ENCODE measurements at regions not wholly inside any gene's neighbourhood (a gene's known extent, or its start where the extent isn't known, plus 50 kb on each side); places are given as distances from the start of the nearest gene placed in this dataset.

GRCh38 chr4:123301923-123302322, 94.7 kb upstream of the SPRY1 start (continued):
- TF ChIP-seq CBX2 (IDR thresholded peaks at IDR 0.05; ENCODE audit: borderline replicate concordance, low read depth) = no peak
- TF ChIP-seq PBX3 (IDR thresholded peaks at IDR 0.05) = no peak
- no peak for TF ChIP-seq NFE2L2 (conservative IDR thresholded peaks at IDR 0.05; ENCODE audit: low read length)
- no peak for TF ChIP-seq PHF8 (IDR thresholded peaks at IDR 0.05; ENCODE audit: borderline replicate concordance, low read depth)
- no peak for TF ChIP-seq TP53 (CRISPR knock-in tag; IDR thresholded peaks at IDR 0.05)

- Histone ChIP-seq H3K4me1 (peaks cover 4% of the 10 kb centered on the region; the same call in 2 of the 3 replicates), H3K27ac (no peak overlapping the region), H3K4me2 (no peak overlapping the region), H3K4me3 (no peak overlapping the region), H3K9me3 (no peaks in the 10 kb centered on the region)
- POLR2A ChIA-PET = no interaction called here
- 97% methylated on average over 15 of the region's 17 CpGs for WGBS (ENCODE audit: missing lambda C conversion rate)
- DNase-seq (ENCODE audit: low read depth in 1 of 2, low spot score in 1 of 2) = no peak
- CTCF ChIA-PET = no interaction called here
- FAIRE-seq = no peak
- ATAC-seq = no peak
- TF ChIP-seq SMC3 (IDR thresholded peaks at IDR 0.05) = no peak
- no peak for TF ChIP-seq RNF2 (IDR thresholded peaks at IDR 0.05; ENCODE audit: borderline replicate concordance, low read depth)
- TF ChIP-seq MAZ (IDR thresholded peaks at IDR 0.05; ENCODE audit: borderline replicate concordance, low read depth, low read length) = no peak
- TF ChIP-seq BCL3 (IDR thresholded peaks at IDR 0.05) = no peak
- no peak for TF ChIP-seq POLR2AphosphoS2 (conservative IDR thresholded peaks at IDR 0.05; ENCODE audit: low read length)
- no peak for TF ChIP-seq ATOH8 (CRISPR knock-in tag; IDR thresholded peaks at IDR 0.05; ENCODE audit: low read depth)
- TF ChIP-seq KDM5A (IDR thresholded peaks at IDR 0.05) = no peak
Observed at GRCh38 chr4:123304151-123304964, 92.2 kb upstream of the SPRY1 start.

- Histone ChIP-seq H3K4me2 (no peak overlapping the region), H3K4me1 (no peaks in the 10 kb centered on the region), H3K9me3 (no peaks in the 10 kb centered on the region), H3K27ac (no peak overlapping the region), H3K4me3 (no peak overlapping the region)
- no peak for TF ChIP-seq NFE2L2 (conservative IDR thresholded peaks at IDR 0.05; ENCODE audit: low read length)
- no peak for TF ChIP-seq KDM5A (IDR thresholded peaks at IDR 0.05)
- ChIA-PET POLR2A (no interaction called here), CTCF (interaction anchor here (1.1 kb wide), 1 partner anchor 111 kb away, joined by 3 read pairs; no protein-coding TSS in a partner anchor)
- no peak for ATAC-seq
- no peak for DNase-seq (ENCODE audit: low read depth in 1 of 2, low spot score in 1 of 2)
- 97% methylated on average over 6 of the region's 6 CpGs for WGBS (ENCODE audit: missing lambda C conversion rate)
- no peak for FAIRE-seq
Observed at GRCh38 chr4:123305736-123306135, 90.9 kb upstream of the SPRY1 start.

GRCh38 chr4:123306769-123307168, 89.8 kb upstream of the SPRY1 start:
- ChIA-PET POLR2A (no interaction called here), CTCF (interaction anchor here (1.1 kb wide), 1 partner anchor 112 kb away, joined by 3 read pairs; no protein-coding TSS in a partner anchor)
- DNase-seq (ENCODE audit: low read depth in 1 of 2, low spot score in 1 of 2) = no peak
- ATAC-seq = no peak
- Histone ChIP-seq H3K4me2 (no peak overlapping the region), H3K27ac (no peak overlapping the region), H3K4me1 (no peaks in the 10 kb centered on the region), H3K9me3 (no peaks in the 10 kb centered on the region), H3K4me3 (no peak overlapping the region)
- TF ChIP-seq FOXS1 (CRISPR knock-in tag; IDR thresholded peaks at IDR 0.05) (no peak), ZC3H11A (IDR thresholded peaks at IDR 0.05) (no peak), CHD2 (IDR thresholded peaks at IDR 0.05; ENCODE audit: low read length, partially characterized antibody) (no peak), JUN (IDR thresholded peaks at IDR 0.05) (no peak), BHLHE40 (IDR thresholded peaks at IDR 0.05; ENCODE audit: low read depth, low read length) (no peak), GATA3 (IDR thresholded peaks at IDR 0.05; ENCODE audit: borderline replicate concordance) (no peak), EP300 (IDR thresholded peaks at IDR 0.05) (no peak), MAZ (IDR thresholded peaks at IDR 0.05; ENCODE audit: borderline replicate concordance, low read depth, low read length) (no peak), ATOH8 (CRISPR knock-in tag; IDR thresholded peaks at IDR 0.05; ENCODE audit: low read depth) (no peak), KDM5A (IDR thresholded peaks at IDR 0.05) (no peak), PBX3 (IDR thresholded peaks at IDR 0.05) (no peak)
- WGBS (ENCODE audit: missing lambda C conversion rate) = 50% methylated on average over 2 of the region's 2 CpGs
- no peak for FAIRE-seq
